ENCODE measurements at regions not wholly inside any gene's neighbourhood (a gene's known extent, or its start where the extent isn't known, plus 50 kb on each side); places are given as distances from the start of the nearest gene placed in this dataset.
"Not testable (repeated sequence)": the region's sequence is repeated elsewhere in the genome, so short reads cannot be mapped to it uniquely, and the experiment has no call there.

GRCh38 chr9:94029932-94030317 is 54.3 kb upstream of the PTPDC1 start:
- Histone ChIP-seq H3K4me3 (ENCODE audit: low read depth, low read length) (peak overlapping the region; percentile 91), H3K23ac (ENCODE audit: low read length) (no peak overlapping the region), H3K4me1 (ENCODE audit: control insufficient read depth in 1 of 2, insufficient read depth in 2 of 2, low read length in 2 of 2) (peaks cover 0 to 4% of the 10 kb centered on the region in 2 experiments), H3K9me3 (ENCODE audit: insufficient read depth, low read depth, low read length) (peaks cover 6% of the 10 kb centered on the region), H2AK5ac (ENCODE audit: low read length) (no peak overlapping the region), H3K36me3 (ENCODE audit: control insufficient read depth in 1 of 2, insufficient read depth in 2 of 2, low read length in 2 of 2) (no peaks in the 10 kb centered on the region), H3K18ac (ENCODE audit: low read length) (peak overlapping the region; percentile 88), H3K79me2 (ENCODE audit: control insufficient read depth, insufficient read depth, low read length, poor library complexity) (peaks cover 8% of the 10 kb centered on the region), H3K9ac (ENCODE audit: low read length) (no peak overlapping the region), H3K14ac (ENCODE audit: low read length) (peak overlapping the region; percentile 88), H2BK120ac (ENCODE audit: insufficient read depth, low read length, poor library complexity) (peak overlapping the region; percentile 70), H2BK12ac (ENCODE audit: low read length) (no peak overlapping the region), H2BK5ac (ENCODE audit: low read depth, low read length, poor library complexity) (no peak overlapping the region), H3K27me3 (ENCODE audit: insufficient read depth, low read length) (no peaks in the 10 kb centered on the region), H4K12ac (ENCODE audit: low read depth, low read length) (no peak overlapping the region), H3K4ac (ENCODE audit: low read depth, low read length) (no peak overlapping the region), H4K8ac (ENCODE audit: low read depth, low read length) (peak overlapping the region; percentile 97), H2AFZ (ENCODE audit: insufficient read depth, low read length, poor library complexity) (peak overlapping the region; percentile 93), H3K79me1 (ENCODE audit: low read length) (peaks cover 11% of the 10 kb centered on the region), H3K4me2 (ENCODE audit: low read length) (peak overlapping the region; percentile 98), H3K27ac (ENCODE audit: low read depth, low read length) (no peak overlapping the region), H4K91ac (ENCODE audit: low read depth, low read length) (peak overlapping the region; percentile 82)
- no peak for DNase-seq
- no CpG with 5 or more reads among the region's 6 CpGs for WGBS (ENCODE audit: extremely low coverage, insufficient coverage, insufficient read length)

GRCh38 chr9:94026816-94027215 is 57.4 kb upstream of the PTPDC1 start:
- DNase-seq: no peak
- no peaks in the 10 kb centered on the region for H3K27me3 ChIP-seq (ENCODE audit: insufficient read depth, low read length)
- H3K79me2 ChIP-seq (ENCODE audit: control insufficient read depth, insufficient read depth, low read length, poor library complexity): peaks cover 8% of the 10 kb centered on the region
- H2BK120ac ChIP-seq (ENCODE audit: insufficient read depth, low read length, poor library complexity): no peak overlapping the region
- peaks cover 0 to 4% of the 10 kb centered on the region in 2 experiments for H3K4me1 ChIP-seq (ENCODE audit: control insufficient read depth in 1 of 2, insufficient read depth in 2 of 2, low read length in 2 of 2)
- H4K12ac ChIP-seq (ENCODE audit: low read depth, low read length): no peak overlapping the region
- no peak overlapping the region for H3K14ac ChIP-seq (ENCODE audit: low read length)
- no peaks in the 10 kb centered on the region for H3K36me3 ChIP-seq (ENCODE audit: control insufficient read depth in 1 of 2, insufficient read depth in 2 of 2, low read length in 2 of 2)
- H3K4me3 ChIP-seq (ENCODE audit: low read depth, low read length): no peak overlapping the region
- no peak overlapping the region for H4K8ac ChIP-seq (ENCODE audit: low read depth, low read length)
- H3K18ac ChIP-seq (ENCODE audit: low read length): no peak overlapping the region
- no peak overlapping the region for H2AFZ ChIP-seq (ENCODE audit: insufficient read depth, low read length, poor library complexity)
- no peak overlapping the region for H2BK5ac ChIP-seq (ENCODE audit: low read depth, low read length, poor library complexity)
- H3K4ac ChIP-seq (ENCODE audit: low read depth, low read length): no peak overlapping the region
- H4K91ac ChIP-seq (ENCODE audit: low read depth, low read length): no peak overlapping the region
- peaks cover 11% of the 10 kb centered on the region for H3K79me1 ChIP-seq (ENCODE audit: low read length)
- H2BK12ac ChIP-seq (ENCODE audit: low read length): no peak overlapping the region
- no peak overlapping the region for H3K27ac ChIP-seq (ENCODE audit: low read depth, low read length)
- no peak overlapping the region for H3K23ac ChIP-seq (ENCODE audit: low read length)
- no peak overlapping the region for H3K4me2 ChIP-seq (ENCODE audit: low read length)
- no peak overlapping the region for H2AK5ac ChIP-seq (ENCODE audit: low read length)
- H3K9me3 ChIP-seq (ENCODE audit: insufficient read depth, low read depth, low read length): peaks cover 6% of the 10 kb centered on the region
- no peak overlapping the region for H3K9ac ChIP-seq (ENCODE audit: low read length)

GRCh38 chr9:94022476-94022875 is 61.8 kb upstream of the PTPDC1 start:
- H3K14ac ChIP-seq (ENCODE audit: low read length); H2AK5ac ChIP-seq (ENCODE audit: low read length); H2AFZ ChIP-seq (ENCODE audit: insufficient read depth, low read length, poor library complexity); H2BK12ac ChIP-seq (ENCODE audit: low read length); H3K36me3 ChIP-seq (ENCODE audit: control insufficient read depth in 1 of 2, insufficient read depth in 2 of 2, low read length in 2 of 2); H4K12ac ChIP-seq (ENCODE audit: low read depth, low read length); H3K9me3 ChIP-seq (ENCODE audit: insufficient read depth, low read depth, low read length); H4K91ac ChIP-seq (ENCODE audit: low read depth, low read length); H3K4ac ChIP-seq (ENCODE audit: low read depth, low read length); H3K79me2 ChIP-seq (ENCODE audit: control insufficient read depth, insufficient read depth, low read length, poor library complexity); DNase-seq; H3K4me3 ChIP-seq (ENCODE audit: low read depth, low read length); H2BK5ac ChIP-seq (ENCODE audit: low read depth, low read length, poor library complexity); H3K79me1 ChIP-seq (ENCODE audit: low read length); H3K27ac ChIP-seq (ENCODE audit: low read depth, low read length); H2BK120ac ChIP-seq (ENCODE audit: insufficient read depth, low read length, poor library complexity); H4K8ac ChIP-seq (ENCODE audit: low read depth, low read length); H3K27me3 ChIP-seq (ENCODE audit: insufficient read depth, low read length); H3K9ac ChIP-seq (ENCODE audit: low read length); H3K23ac ChIP-seq (ENCODE audit: low read length); H3K4me2 ChIP-seq (ENCODE audit: low read length); H3K18ac ChIP-seq (ENCODE audit: low read length); H3K4me1 ChIP-seq (ENCODE audit: control insufficient read depth in 1 of 2, insufficient read depth in 2 of 2, low read length in 2 of 2): not testable (repeated sequence)

DNA sequence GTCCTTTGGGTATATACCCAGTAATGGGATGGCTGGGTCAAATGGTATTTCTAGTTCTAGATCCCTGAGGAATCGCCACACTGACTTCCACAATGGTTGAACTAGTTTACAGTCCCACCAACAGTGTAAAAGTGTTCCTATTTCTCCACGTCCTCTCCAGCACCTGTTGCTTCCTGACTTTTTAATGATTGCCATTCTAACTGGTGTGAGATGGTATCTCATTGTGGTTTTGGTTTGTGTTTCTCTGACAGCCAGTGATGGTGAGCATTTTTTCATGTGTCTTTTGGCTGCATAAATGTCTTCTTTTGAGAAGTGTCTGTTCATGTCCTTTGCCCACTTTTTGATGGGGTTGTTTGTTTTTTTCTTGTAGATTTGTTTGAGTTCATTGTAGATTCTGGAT is 63.4 kb upstream of the PTPDC1 start:
- H3K4ac ChIP-seq (ENCODE audit: low read depth, low read length): not testable (repeated sequence)

More for the DNA sequence above, 63.4 kb upstream of the PTPDC1 start:
- H3K27me3 ChIP-seq (ENCODE audit: insufficient read depth, low read length); H3K9ac ChIP-seq (ENCODE audit: low read length); H2AK5ac ChIP-seq (ENCODE audit: low read length); H3K79me1 ChIP-seq (ENCODE audit: low read length); H3K4me3 ChIP-seq (ENCODE audit: low read depth, low read length); H3K18ac ChIP-seq (ENCODE audit: low read length); H3K79me2 ChIP-seq (ENCODE audit: control insufficient read depth, insufficient read depth, low read length, poor library complexity); H4K12ac ChIP-seq (ENCODE audit: low read depth, low read length); H2BK12ac ChIP-seq (ENCODE audit: low read length); DNase-seq; H2BK120ac ChIP-seq (ENCODE audit: insufficient read depth, low read length, poor library complexity); H3K23ac ChIP-seq (ENCODE audit: low read length); H3K36me3 ChIP-seq (ENCODE audit: control insufficient read depth in 1 of 2, insufficient read depth in 2 of 2, low read length in 2 of 2); H3K4me1 ChIP-seq (ENCODE audit: control insufficient read depth in 1 of 2, insufficient read depth in 2 of 2, low read length in 2 of 2); H2AFZ ChIP-seq (ENCODE audit: insufficient read depth, low read length, poor library complexity); H3K4me2 ChIP-seq (ENCODE audit: low read length); H3K27ac ChIP-seq (ENCODE audit: low read depth, low read length); H4K91ac ChIP-seq (ENCODE audit: low read depth, low read length); H4K8ac ChIP-seq (ENCODE audit: low read depth, low read length); H3K14ac ChIP-seq (ENCODE audit: low read length); H2BK5ac ChIP-seq (ENCODE audit: low read depth, low read length, poor library complexity); H3K9me3 ChIP-seq (ENCODE audit: insufficient read depth, low read depth, low read length): not testable (repeated sequence)
- no CpG with 5 or more reads among the region's 2 CpGs for WGBS (ENCODE audit: extremely low coverage, insufficient coverage, insufficient read length)
